ENCODE measurements at regions not wholly inside any gene's neighbourhood (a gene's known extent, or its start where the extent isn't known, plus 50 kb on each side); places are given as distances from the start of the nearest gene placed in this dataset.

GRCh38 chr12:92216092-92216491 is 70.4 kb upstream of the BTG1 start:
- Histone ChIP-seq H3K79me2 (replicated peaks; ENCODE audit: insufficient read depth) (no peaks in the 10 kb centered on the region), H3K4me3 (no peak overlapping the region), H3F3A (replicated peaks; ENCODE audit: low read depth) (no peaks in the 10 kb centered on the region), H3K27me3 (ENCODE audit: insufficient read depth) (no peaks in the 10 kb centered on the region), H3K9me2 (ENCODE audit: insufficient read depth) (0 out of 2 replicates have a peak, but pooled peaks cover 5% of the 10 kb centered on the region), H2AFZ (no peak overlapping the region), H3K4me1 (ENCODE audit: insufficient read depth) (no peaks in the 10 kb centered on the region), H3K27ac (ENCODE audit: low read depth) (no peak overlapping the region), H3K4me2 (no peak overlapping the region), H4K20me1 (replicated peaks; ENCODE audit: insufficient read depth) (no peaks in the 10 kb centered on the region), H3K36me3 (ENCODE audit: insufficient read depth) (no peaks in the 10 kb centered on the region; the same call in 1 of the 2 replicates)
- Mint-ChIP-seq H3K27ac (no peak overlapping the region), H3K4me1 (no peaks in the 10 kb centered on the region), H3K9me3 (no peaks in the 10 kb centered on the region), H3K27me3 (ENCODE audit: insufficient read depth, low read depth, poor library complexity) (peaks cover 3% of the 10 kb centered on the region), H3K36me3 (ENCODE audit: low read depth) (peaks cover 5% of the 10 kb centered on the region; the same call in 1 of the 3 replicates), H3K4me3 (no peak overlapping the region)
- TF ChIP-seq EZH2 (IDR thresholded peaks at IDR 0.05; ENCODE audit: low read depth, unreplicated experiment) (no peak), CTCF (conservative IDR thresholded peaks at IDR 0.05; ENCODE audit: low read depth in 2 of 2) (no peak), CREB1 (CRISPR knock-in tag; IDR thresholded peaks at IDR 0.05; ENCODE audit: low read depth) (no peak), ZNF331 (CRISPR knock-in tag; IDR thresholded peaks at IDR 0.05; ENCODE audit: low read depth) (no peak), JUNB (IDR thresholded peaks at IDR 0.05; ENCODE audit: unreplicated experiment) (no peak), ZNF462 (CRISPR knock-in tag; IDR thresholded peaks at IDR 0.05) (no peak), STAT1 (IDR thresholded peaks at IDR 0.05; ENCODE audit: unreplicated experiment) (no peak), NANOG (IDR thresholded peaks at IDR 0.05; ENCODE audit: borderline replicate concordance) (no peak), EZH2phosphoT487 (IDR thresholded peaks at IDR 0.05; ENCODE audit: unreplicated experiment) (no peak), ETS1 (IDR thresholded peaks at IDR 0.05) (no peak), REST (IDR thresholded peaks at IDR 0.05; ENCODE audit: unreplicated experiment) (no peak), ZNF114 (CRISPR knock-in tag; IDR thresholded peaks at IDR 0.05) (no peak), POLR2AphosphoS5 (IDR thresholded peaks at IDR 0.05; ENCODE audit: low read depth) (no peak)
- ATAC-seq (no peak), DNase-seq (ENCODE audit: low spot score) (no peak)

Data from GM23338 (cell line).